ENCODE measurements at regions not wholly inside any gene's neighbourhood (a gene's known extent, or its start where the extent isn't known, plus 50 kb on each side); places are given as distances from the start of the nearest gene placed in this dataset.

- no peak for DNase-seq (ENCODE audit: insufficient read length, low spot score, missing footprints)
- Histone ChIP-seq H3K4me3 (ENCODE audit: insufficient read depth, low read length) (no peak overlapping the region), H3K9me3 (ENCODE audit: low read depth, low read length) (no peaks in the 10 kb centered on the region), H3K27me3 (ENCODE audit: insufficient read depth, low read length) (no peaks in the 10 kb centered on the region), H3K4me1 (ENCODE audit: insufficient read depth, low read length) (no peaks in the 10 kb centered on the region), H3K79me2 (ENCODE audit: insufficient read depth, low read length) (no peaks in the 10 kb centered on the region), H4K20me1 (ENCODE audit: insufficient read depth, low read length) (no peaks in the 10 kb centered on the region), H3K4me2 (ENCODE audit: insufficient read depth, low read length) (no peak overlapping the region), H2AFZ (ENCODE audit: low read length) (no peak overlapping the region), H3K36me3 (ENCODE audit: insufficient read depth, low read length) (no peaks in the 10 kb centered on the region), H3K27ac (ENCODE audit: low read depth, low read length) (no peak overlapping the region)
- no peak for TF ChIP-seq CTCF (IDR thresholded peaks at IDR 0.05; ENCODE audit: extremely low read depth, low read depth, low read length)
Measured at GRCh38 chr5:57402348-57402747, 80.3 kb downstream of the ACTBL2 start.

GRCh38 chr5:57398413-57399093, 84.1 kb downstream of the ACTBL2 start:
- H3K4me3 ChIP-seq (ENCODE audit: insufficient read depth, low read length), result no peak overlapping the region
- no peaks in the 10 kb centered on the region for H3K9me3 ChIP-seq (ENCODE audit: low read depth, low read length)
- H3K36me3 ChIP-seq (ENCODE audit: insufficient read depth, low read length), result no peaks in the 10 kb centered on the region
- no peak overlapping the region for H2AFZ ChIP-seq (ENCODE audit: low read length)
- no peaks in the 10 kb centered on the region for H3K79me2 ChIP-seq (ENCODE audit: insufficient read depth, low read length)
- DNase-seq (ENCODE audit: insufficient read length, low spot score, missing footprints), result no peak
- no peaks in the 10 kb centered on the region for H3K4me1 ChIP-seq (ENCODE audit: insufficient read depth, low read length)
- H4K20me1 ChIP-seq (ENCODE audit: insufficient read depth, low read length), result no peaks in the 10 kb centered on the region
- no peak overlapping the region for H3K27ac ChIP-seq (ENCODE audit: low read depth, low read length)
- H3K27me3 ChIP-seq (ENCODE audit: insufficient read depth, low read length), result no peaks in the 10 kb centered on the region
- no peak overlapping the region for H3K4me2 ChIP-seq (ENCODE audit: insufficient read depth, low read length)
- no peak for TF ChIP-seq CTCF (IDR thresholded peaks at IDR 0.05; ENCODE audit: extremely low read depth, low read depth, low read length)

- no peaks in the 10 kb centered on the region for H4K20me1 ChIP-seq (ENCODE audit: insufficient read depth, low read length)
- H3K27me3 ChIP-seq (ENCODE audit: insufficient read depth, low read length), result no peaks in the 10 kb centered on the region
- DNase-seq (ENCODE audit: insufficient read length, low spot score, missing footprints), result no peak
- H3K4me2 ChIP-seq (ENCODE audit: insufficient read depth, low read length), result no peak overlapping the region
- H3K9me3 ChIP-seq (ENCODE audit: low read depth, low read length), result no peaks in the 10 kb centered on the region
- H3K36me3 ChIP-seq (ENCODE audit: insufficient read depth, low read length), result no peaks in the 10 kb centered on the region
- no peak for TF ChIP-seq CTCF (IDR thresholded peaks at IDR 0.05; ENCODE audit: extremely low read depth, low read depth, low read length)
- H3K79me2 ChIP-seq (ENCODE audit: insufficient read depth, low read length), result no peaks in the 10 kb centered on the region
- H3K4me1 ChIP-seq (ENCODE audit: insufficient read depth, low read length), result no peaks in the 10 kb centered on the region
- H3K27ac ChIP-seq (ENCODE audit: low read depth, low read length), result no peak overlapping the region
- no peak overlapping the region for H2AFZ ChIP-seq (ENCODE audit: low read length)
- no peak overlapping the region for H3K4me3 ChIP-seq (ENCODE audit: insufficient read depth, low read length)
Measured at GRCh38 chr5:57396701-57397100, 85.9 kb downstream of the ACTBL2 start.

GRCh38 chr5:57394421-57395210, 88.0 kb downstream of the ACTBL2 start:
- no peaks in the 10 kb centered on the region for H3K4me1 ChIP-seq (ENCODE audit: insufficient read depth, low read length)
- H3K4me3 ChIP-seq (ENCODE audit: insufficient read depth, low read length), result no peak overlapping the region
- no peak for DNase-seq (ENCODE audit: insufficient read length, low spot score, missing footprints)
- no peak overlapping the region for H3K27ac ChIP-seq (ENCODE audit: low read depth, low read length)
- no peaks in the 10 kb centered on the region for H3K79me2 ChIP-seq (ENCODE audit: insufficient read depth, low read length)
- H3K4me2 ChIP-seq (ENCODE audit: insufficient read depth, low read length), result no peak overlapping the region
- no peaks in the 10 kb centered on the region for H3K36me3 ChIP-seq (ENCODE audit: insufficient read depth, low read length)
- no peak for TF ChIP-seq CTCF (IDR thresholded peaks at IDR 0.05; ENCODE audit: extremely low read depth, low read depth, low read length)
- H2AFZ ChIP-seq (ENCODE audit: low read length), result no peak overlapping the region
- no peaks in the 10 kb centered on the region for H3K27me3 ChIP-seq (ENCODE audit: insufficient read depth, low read length)
- H4K20me1 ChIP-seq (ENCODE audit: insufficient read depth, low read length), result no peaks in the 10 kb centered on the region
- no peaks in the 10 kb centered on the region for H3K9me3 ChIP-seq (ENCODE audit: low read depth, low read length)

Data from osteoblast (primary cell).